Transverse colon (tissue), 4 donors: ENCODE measurements at regions not wholly inside any gene's neighbourhood (a gene's known extent, or its start where the extent isn't known, plus 50 kb on each side); places are given as distances from the start of the nearest gene placed in this dataset.

Experiments used
- DNase-seq: peaks from one replicate; pipeline ENCODE4 v3.0.0-alpha.2; 2019
- H3K27ac ChIP-seq, 4 donors: fragments of 200-600 bp; sonication (generic); 2 replicates each; pipeline ENCODE4 v1.5.1; 2016 to 2018; ENCODE audit warnings: inconsistent platforms in 4 of 4
- H3K27me3 ChIP-seq: fragments of 200-600 bp; sonication (generic); 2 replicates; pipeline ENCODE4 v1.5.1; 2017; ENCODE audit warnings: inconsistent platforms
- H3K36me3 ChIP-seq, 4 donors: fragments of 200-600 bp; sonication (generic); 2 replicates each; pipeline ENCODE4 v1.5.1; 2017 to 2019; ENCODE audit warnings: inconsistent platforms in 4 of 4
- H3K4me1 ChIP-seq, 4 donors: fragments of 200-600 bp; sonication (generic); 2 replicates each; pipeline ENCODE4 v1.5.1; 2017 to 2020; ENCODE audit warnings: inconsistent platforms in 4 of 4
- H3K4me3 ChIP-seq, 4 donors: fragments of 200-600 bp; sonication (generic); 1 replicate in 1 of 4; 2 replicates in 3 of 4; pipeline versions ENCODE4 v1.5.1 to v1.6.1; 2017 to 2019; ENCODE audit warnings: inconsistent platforms in 4 of 4
- H3K9me3 ChIP-seq, 2 donors: fragments of 200-600 bp; sonication (generic); 2 replicates each; pipeline ENCODE4 v1.5.1; 2017 to 2019; ENCODE audit warnings: inconsistent platforms in 2 of 2
- EP300 ChIP-seq: sonication (generic); formaldehyde crosslinking; IDR thresholded peaks from one replicate; pipeline ENCODE4 v1.6.1; 2017; ENCODE audit warnings: antibody characterized with exemption, low read depth
- POLR2A ChIP-seq: fragments of 450-650 bp; IDR thresholded peaks from one replicate; pipeline ENCODE4 v1.6.1; 2016; ENCODE audit warnings: antibody characterized with exemption, mild to moderate bottlenecking, moderate library complexity
- POLR2AphosphoS5 ChIP-seq, 3 donors: sonication (generic); formaldehyde crosslinking; IDR thresholded peaks; one replicate each; pipeline ENCODE4 v1.6.1; 2016; ENCODE audit warnings: antibody characterized with exemption in 3 of 3
- WGBS, 2 donors: methylation state at CpG; one replicate each; pipeline ENCODE4 v1.1.5; 2018; ENCODE audit warnings: low coverage in 1 of 2; 5-methylcytosine and 5-hydroxymethylcytosine counted together
- in situ Hi-C, 4 donors: fragments of 200-750 bp; cut with MboI; loops; one replicate each; pipeline versions ENCODE4 v1.15.0 to v1.15.1; 2017; ENCODE audit warnings: low sequenced_read_pairs in 3 of 4, low pct_ligation_motif_present in 1 of 4, low pct_unique_long_range_greater_than_20kb in 1 of 4
- intact Hi-C: fragments of 100-400 bp; cut with DNase I; formaldehyde crosslinking; loops from one replicate; pipeline ENCODE4 v1.15.1; 2023; ENCODE audit warnings: low total_unique reads
- TF ChIP-seq, protein P1 (sequence below), 5 experiments: fragments of 200-600 bp in 3 of 5; fragments of 450-650 bp in 2 of 5; sonication (generic) in 3 of 5; IDR thresholded peaks; 1 replicate in 2 of 5; 2 replicates in 3 of 5; pipeline ENCODE4 v1.5.1; 2016 to 2017; ENCODE audit warnings: antibody characterized with exemption in 5 of 5, inconsistent platforms in 3 of 5, mild to moderate bottlenecking in 2 of 5, moderate library complexity in 1 of 5

DNA sequence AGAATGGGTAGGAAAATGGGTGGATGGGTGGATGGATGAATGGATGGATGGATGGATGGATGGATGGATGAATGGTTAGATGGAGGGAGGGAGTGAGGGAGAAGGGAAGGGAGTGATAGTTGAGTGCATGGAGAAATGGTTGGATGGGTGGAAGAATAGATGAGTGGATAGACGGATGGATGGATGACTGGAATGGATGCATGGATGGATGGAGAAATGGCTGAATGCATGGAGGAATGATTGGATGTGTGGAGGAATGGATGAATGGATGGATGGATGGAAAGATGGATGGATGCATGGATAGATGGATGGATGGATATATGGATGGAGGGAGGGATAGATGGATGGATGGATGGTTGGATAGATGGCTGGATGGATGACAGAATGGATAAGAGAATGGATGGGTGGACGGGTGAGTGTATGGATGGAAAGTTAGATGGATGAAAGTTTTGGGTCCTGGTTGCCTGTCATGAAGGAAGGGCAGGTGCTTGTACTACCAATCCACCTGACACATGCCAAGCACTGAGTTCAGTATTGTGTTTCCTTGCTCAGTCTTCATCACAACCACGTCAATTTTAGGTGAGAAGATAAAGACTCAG, 286.5 kb upstream of the RTL1 start:
- 76 to 77% methylated on average over 3 of the region's 3 CpGs for WGBS, 2 donors
- H3K27ac ChIP-seq: no peak overlapping the region
- TF ChIP-seq, protein P1, sequence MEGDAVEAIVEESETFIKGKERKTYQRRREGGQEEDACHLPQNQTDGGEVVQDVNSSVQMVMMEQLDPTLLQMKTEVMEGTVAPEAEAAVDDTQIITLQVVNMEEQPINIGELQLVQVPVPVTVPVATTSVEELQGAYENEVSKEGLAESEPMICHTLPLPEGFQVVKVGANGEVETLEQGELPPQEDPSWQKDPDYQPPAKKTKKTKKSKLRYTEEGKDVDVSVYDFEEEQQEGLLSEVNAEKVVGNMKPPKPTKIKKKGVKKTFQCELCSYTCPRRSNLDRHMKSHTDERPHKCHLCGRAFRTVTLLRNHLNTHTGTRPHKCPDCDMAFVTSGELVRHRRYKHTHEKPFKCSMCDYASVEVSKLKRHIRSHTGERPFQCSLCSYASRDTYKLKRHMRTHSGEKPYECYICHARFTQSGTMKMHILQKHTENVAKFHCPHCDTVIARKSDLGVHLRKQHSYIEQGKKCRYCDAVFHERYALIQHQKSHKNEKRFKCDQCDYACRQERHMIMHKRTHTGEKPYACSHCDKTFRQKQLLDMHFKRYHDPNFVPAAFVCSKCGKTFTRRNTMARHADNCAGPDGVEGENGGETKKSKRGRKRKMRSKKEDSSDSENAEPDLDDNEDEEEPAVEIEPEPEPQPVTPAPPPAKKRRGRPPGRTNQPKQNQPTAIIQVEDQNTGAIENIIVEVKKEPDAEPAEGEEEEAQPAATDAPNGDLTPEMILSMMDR (IDR thresholded peaks at IDR 0.05): no peak
- TF ChIP-seq POLR2AphosphoS5 (IDR thresholded peaks at IDR 0.05) (no peak), POLR2A (no peak), EP300 (no peak)
- H3K4me3 ChIP-seq: no peak overlapping the region
- in situ Hi-C loops (no loop called here), intact Hi-C loops (loop anchor here (10.0 kb wide), 1 partner anchor 365 kb away; no protein-coding TSS in a partner anchor)
- H3K4me1 ChIP-seq: no peaks in the 10 kb centered on the region
- no peak for DNase-seq
- H3K9me3 ChIP-seq: no peaks in the 10 kb centered on the region
- H3K36me3 ChIP-seq: no peaks in the 10 kb centered on the region
- H3K27me3 ChIP-seq: no peaks in the 10 kb centered on the region

DNA sequence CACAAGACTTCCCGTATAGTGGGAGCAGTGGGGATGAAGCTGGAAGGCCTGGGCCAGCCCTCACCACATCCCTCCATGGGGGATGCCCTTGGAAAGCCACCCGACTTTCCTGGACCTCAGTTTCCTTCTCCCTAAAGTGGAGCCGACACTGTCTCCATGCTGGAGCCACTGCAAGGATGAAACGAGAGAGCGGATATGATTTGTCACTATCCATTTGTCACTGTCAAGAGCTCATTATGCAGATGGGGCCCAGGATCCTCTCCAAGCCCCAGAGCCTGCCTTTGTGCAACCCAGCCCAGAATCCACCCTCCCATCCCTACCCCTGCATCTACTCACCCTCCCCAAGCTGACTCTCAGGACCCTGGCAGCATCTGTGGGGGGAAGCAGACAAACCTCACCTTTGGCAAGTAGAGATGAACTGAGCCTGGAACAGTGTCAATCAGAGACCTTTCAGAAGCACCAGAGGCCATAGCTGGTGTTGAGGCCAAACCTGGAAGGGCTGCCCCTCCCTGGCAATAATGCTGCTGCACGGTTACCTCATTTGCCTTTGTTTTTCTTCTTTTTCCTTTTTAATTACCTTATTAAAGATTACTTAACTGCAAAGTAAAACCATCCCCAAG, 287.7 kb upstream of the RTL1 start:
- in situ Hi-C loops (no loop called here), intact Hi-C loops (no loop called here)
- no peaks in the 10 kb centered on the region for H3K4me1 ChIP-seq
- no peak overlapping the region for H3K4me3 ChIP-seq
- no peaks in the 10 kb centered on the region for H3K36me3 ChIP-seq
- TF ChIP-seq POLR2A: no peak
- TF ChIP-seq, protein P1 (IDR thresholded peaks at IDR 0.05): no peak
- TF ChIP-seq EP300: no peak
- no peak for TF ChIP-seq POLR2AphosphoS5 (IDR thresholded peaks at IDR 0.05)
- no peak for DNase-seq
- WGBS, 2 donors: 50 to 81% methylated on average over 1 to 6 of the region's 6 CpGs
- no peaks in the 10 kb centered on the region for H3K9me3 ChIP-seq
- no peaks in the 10 kb centered on the region for H3K27me3 ChIP-seq
- no peak overlapping the region for H3K27ac ChIP-seq

DNA sequence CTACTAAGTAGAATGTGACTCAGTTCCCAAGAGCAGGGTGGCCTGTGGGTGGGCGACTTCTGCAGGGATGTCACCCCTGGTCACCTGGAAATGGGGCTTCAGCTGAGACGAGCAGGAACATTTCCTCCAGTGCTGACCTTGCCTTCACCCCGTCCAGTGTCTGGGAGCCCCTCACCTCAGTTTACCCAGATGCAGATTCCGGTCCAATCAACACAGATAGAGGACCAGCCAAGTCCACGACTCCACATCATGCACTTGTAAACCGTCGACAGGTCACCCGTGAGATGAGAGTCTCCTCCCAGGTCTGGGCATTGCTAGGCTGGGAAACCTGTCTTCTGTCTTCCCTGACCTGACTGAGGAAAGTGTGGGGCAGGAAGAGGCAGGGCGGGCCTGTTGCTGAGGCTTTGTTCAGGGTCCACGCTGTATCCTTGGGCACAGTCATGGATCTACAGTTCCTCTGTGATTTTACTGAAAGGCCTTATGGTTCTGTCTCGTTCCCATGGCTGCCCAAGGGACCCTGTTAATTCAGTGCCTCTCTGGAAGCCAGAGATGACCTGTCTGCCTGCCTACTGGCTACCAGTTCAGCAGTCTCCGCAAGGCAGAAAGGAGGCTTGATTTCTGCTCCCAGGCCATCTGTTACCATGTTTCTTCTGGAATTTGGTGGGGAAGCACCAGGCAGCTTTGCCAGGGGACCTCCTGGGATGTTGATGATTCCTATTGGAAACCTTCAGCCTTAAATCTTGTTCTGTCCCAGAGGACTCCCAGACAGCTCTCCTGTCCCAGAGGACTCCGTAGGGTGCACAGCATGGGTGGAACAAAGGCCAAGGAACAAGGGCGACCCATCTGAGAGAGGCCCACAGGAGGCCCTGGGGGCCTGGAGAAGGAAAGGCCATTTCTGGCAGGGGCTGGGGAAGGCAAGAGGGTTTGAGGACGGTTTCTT, 288.5 kb upstream of the RTL1 start:
- in situ Hi-C loops (no loop called here), intact Hi-C loops (no loop called here)
- Histone ChIP-seq H3K36me3 (no peaks in the 10 kb centered on the region), H3K4me3 (no peak overlapping the region), H3K9me3 (no peaks in the 10 kb centered on the region), H3K4me1 (no peaks in the 10 kb centered on the region), H3K27ac (no peak overlapping the region), H3K27me3 (no peaks in the 10 kb centered on the region)
- WGBS, 2 donors: 79 to 100% methylated on average over 1 to 14 of the region's 15 CpGs
- TF ChIP-seq EP300 (no peak), POLR2A (no peak), POLR2AphosphoS5 (IDR thresholded peaks at IDR 0.05) (no peak)
- TF ChIP-seq, protein P1 (IDR thresholded peaks at IDR 0.05): no peak
- no peak for DNase-seq

DNA sequence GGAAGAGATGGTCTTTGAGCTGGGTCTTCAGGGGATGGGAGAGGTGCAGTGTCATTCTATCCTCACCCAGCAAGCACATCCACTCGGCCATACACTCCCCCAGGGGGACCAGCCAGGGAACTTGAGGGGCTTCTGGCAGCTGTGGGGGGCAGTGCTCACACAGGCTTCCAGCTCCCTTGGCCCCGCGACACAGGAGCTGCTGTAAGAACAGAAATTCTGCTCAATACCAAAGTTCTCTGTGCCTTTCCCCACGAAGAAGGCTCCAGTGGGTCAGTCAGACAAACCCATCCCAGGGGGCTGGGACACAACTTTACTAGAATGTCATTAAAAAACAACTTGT, 289.1 kb upstream of the RTL1 start:
- Histone ChIP-seq H3K27ac (no peak overlapping the region), H3K27me3 (no peaks in the 10 kb centered on the region), H3K9me3 (no peaks in the 10 kb centered on the region), H3K4me1 (no peaks in the 10 kb centered on the region), H3K4me3 (no peak overlapping the region), H3K36me3 (no peaks in the 10 kb centered on the region)
- intact Hi-C loops: no loop called here
- WGBS, 2 donors: 86% methylated on average over 4 of the region's 4 CpGs; no CpG with 5 or more reads in 1 of the 2 donors
- in situ Hi-C loops: no loop called here
- TF ChIP-seq POLR2A: no peak
- TF ChIP-seq EP300: no peak
- no peak for TF ChIP-seq POLR2AphosphoS5 (IDR thresholded peaks at IDR 0.05)
- TF ChIP-seq, protein P1 (IDR thresholded peaks at IDR 0.05): no peak
- DNase-seq: no peak
